ENCODE measurements at regions not wholly inside any gene's neighbourhood (a gene's known extent, or its start where the extent isn't known, plus 50 kb on each side); places are given as distances from the start of the nearest gene placed in this dataset.

GRCh38 chr2:5794012-5794411 lies 101.8 kb downstream of the SOX11 start:
- TF ChIP-seq POLR2A (IDR thresholded peaks at IDR 0.05) (no peak), EP300 (IDR thresholded peaks at IDR 0.05) (no peak), POLR2AphosphoS5 (IDR thresholded peaks at IDR 0.05) (no peak)
- TF ChIP-seq, protein P1, sequence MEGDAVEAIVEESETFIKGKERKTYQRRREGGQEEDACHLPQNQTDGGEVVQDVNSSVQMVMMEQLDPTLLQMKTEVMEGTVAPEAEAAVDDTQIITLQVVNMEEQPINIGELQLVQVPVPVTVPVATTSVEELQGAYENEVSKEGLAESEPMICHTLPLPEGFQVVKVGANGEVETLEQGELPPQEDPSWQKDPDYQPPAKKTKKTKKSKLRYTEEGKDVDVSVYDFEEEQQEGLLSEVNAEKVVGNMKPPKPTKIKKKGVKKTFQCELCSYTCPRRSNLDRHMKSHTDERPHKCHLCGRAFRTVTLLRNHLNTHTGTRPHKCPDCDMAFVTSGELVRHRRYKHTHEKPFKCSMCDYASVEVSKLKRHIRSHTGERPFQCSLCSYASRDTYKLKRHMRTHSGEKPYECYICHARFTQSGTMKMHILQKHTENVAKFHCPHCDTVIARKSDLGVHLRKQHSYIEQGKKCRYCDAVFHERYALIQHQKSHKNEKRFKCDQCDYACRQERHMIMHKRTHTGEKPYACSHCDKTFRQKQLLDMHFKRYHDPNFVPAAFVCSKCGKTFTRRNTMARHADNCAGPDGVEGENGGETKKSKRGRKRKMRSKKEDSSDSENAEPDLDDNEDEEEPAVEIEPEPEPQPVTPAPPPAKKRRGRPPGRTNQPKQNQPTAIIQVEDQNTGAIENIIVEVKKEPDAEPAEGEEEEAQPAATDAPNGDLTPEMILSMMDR (IDR thresholded peaks at IDR 0.05) = no peak
